ENCODE measurements at regions not wholly inside any gene's neighbourhood (a gene's known extent, or its start where the extent isn't known, plus 50 kb on each side); places are given as distances from the start of the nearest gene placed in this dataset.

GRCh38 chr7:124647630-124648306 is 117.8 kb downstream of the GPR37 start:
- Histone ChIP-seq H3K27me3 (no peaks in the 10 kb centered on the region), H3K27ac (no peak overlapping the region), H3K4me1 (no peaks in the 10 kb centered on the region), H3K36me3 (no peaks in the 10 kb centered on the region), H3K9me3 (no peaks in the 10 kb centered on the region), H3K4me3 (no peak overlapping the region)
- intact Hi-C loops (cut with DNase I), result no loop called here
- DNase-seq, result no peak
- no peak for TF ChIP-seq POLR2A (IDR thresholded peaks at IDR 0.05)
- TF ChIP-seq EP300 (IDR thresholded peaks at IDR 0.05), result no peak
- no peak for TF ChIP-seq CTCF (IDR thresholded peaks at IDR 0.05)
- no peak for TF ChIP-seq POLR2AphosphoS5 (IDR thresholded peaks at IDR 0.05)

GRCh38 chr7:124645704-124646103 is 119.9 kb downstream of the GPR37 start:
- TF ChIP-seq POLR2A (IDR thresholded peaks at IDR 0.05), result no peak
- no peak for TF ChIP-seq CTCF (IDR thresholded peaks at IDR 0.05)
- TF ChIP-seq EP300 (IDR thresholded peaks at IDR 0.05), result no peak
- TF ChIP-seq POLR2AphosphoS5 (IDR thresholded peaks at IDR 0.05), result no peak
- H3K4me1 ChIP-seq, result no peaks in the 10 kb centered on the region
- H3K27ac ChIP-seq, result no peak overlapping the region
- H3K27me3 ChIP-seq, result no peaks in the 10 kb centered on the region
- intact Hi-C loops (cut with DNase I), result no loop called here
- H3K9me3 ChIP-seq, result no peaks in the 10 kb centered on the region
- 89 to 94% methylated on average over 5 of the region's 5 CpGs for WGBS, 2 donors
- no peak for DNase-seq
- H3K4me3 ChIP-seq, result no peak overlapping the region
- H3K36me3 ChIP-seq, result no peaks in the 10 kb centered on the region

- TF ChIP-seq POLR2A (IDR thresholded peaks at IDR 0.05) (no peak), EP300 (IDR thresholded peaks at IDR 0.05) (no peak), POLR2AphosphoS5 (IDR thresholded peaks at IDR 0.05) (no peak), CTCF (IDR thresholded peaks at IDR 0.05) (no peak)
Measured at GRCh38 chr7:124643311-124643811, 122.2 kb downstream of the GPR37 start.

GRCh38 chr7:124635416-124635815 is 130.2 kb downstream of the GPR37 start:
- Histone ChIP-seq H3K4me3 (no peak overlapping the region), H3K27ac (no peak overlapping the region), H3K36me3 (no peaks in the 10 kb centered on the region), H3K27me3 (no peaks in the 10 kb centered on the region), H3K9me3 (no peaks in the 10 kb centered on the region), H3K4me1 (no peaks in the 10 kb centered on the region)
- no peak for DNase-seq
- TF ChIP-seq EP300 (IDR thresholded peaks at IDR 0.05), result no peak
- TF ChIP-seq POLR2A (IDR thresholded peaks at IDR 0.05), result no peak
- TF ChIP-seq CTCF (IDR thresholded peaks at IDR 0.05), result no peak
- no peak for TF ChIP-seq POLR2AphosphoS5 (IDR thresholded peaks at IDR 0.05)
- intact Hi-C loops (cut with DNase I), result no loop called here
- 32 to 39% methylated on average over 1 of the region's 1 CpG for WGBS, 2 donors

More at GRCh38 chr7:124643311-124643811, 122.2 kb downstream of the GPR37 start:
- Histone ChIP-seq H3K27me3 (no peaks in the 10 kb centered on the region), H3K9me3 (no peaks in the 10 kb centered on the region), H3K4me1 (no peaks in the 10 kb centered on the region), H3K27ac (no peak overlapping the region), H3K36me3 (no peaks in the 10 kb centered on the region), H3K4me3 (no peak overlapping the region)
- intact Hi-C loops (cut with DNase I), result no loop called here
- DNase-seq, result no peak

GRCh38 chr7:124633740-124634139 is 131.9 kb downstream of the GPR37 start:
- no peak overlapping the region for H3K27ac ChIP-seq
- H3K4me1 ChIP-seq, result no peaks in the 10 kb centered on the region
- TF ChIP-seq POLR2AphosphoS5 (IDR thresholded peaks at IDR 0.05), result no peak
- no peak for TF ChIP-seq EP300 (IDR thresholded peaks at IDR 0.05)
- TF ChIP-seq CTCF (IDR thresholded peaks at IDR 0.05), result no peak
- no peak for TF ChIP-seq POLR2A (IDR thresholded peaks at IDR 0.05)
- DNase-seq, result no peak
- H3K9me3 ChIP-seq, result no peaks in the 10 kb centered on the region
- WGBS, 2 donors, result 87 to 91% methylated on average over 6 of the region's 6 CpGs
- intact Hi-C loops (cut with DNase I), result no loop called here
- H3K27me3 ChIP-seq, result no peaks in the 10 kb centered on the region
- H3K36me3 ChIP-seq, result no peaks in the 10 kb centered on the region
- no peak overlapping the region for H3K4me3 ChIP-seq

Measured in sigmoid colon (tissue), 6 donors.